Renal cortex interstitium (tissue), 11 donors: ENCODE measurements at regions not wholly inside any gene's neighbourhood (a gene's known extent, or its start where the extent isn't known, plus 50 kb on each side); places are given as distances from the start of the nearest gene placed in this dataset.

Experiments used
- DNase-seq, 11 donors: peaks; one replicate each; pipeline ENCODE4 v3.0.0-alpha.2; 2013; ENCODE audit warnings: low read depth in 9 of 11, low spot score in 4 of 11; ENCODE audit errors: extremely low read depth in 1 of 11

DNA sequence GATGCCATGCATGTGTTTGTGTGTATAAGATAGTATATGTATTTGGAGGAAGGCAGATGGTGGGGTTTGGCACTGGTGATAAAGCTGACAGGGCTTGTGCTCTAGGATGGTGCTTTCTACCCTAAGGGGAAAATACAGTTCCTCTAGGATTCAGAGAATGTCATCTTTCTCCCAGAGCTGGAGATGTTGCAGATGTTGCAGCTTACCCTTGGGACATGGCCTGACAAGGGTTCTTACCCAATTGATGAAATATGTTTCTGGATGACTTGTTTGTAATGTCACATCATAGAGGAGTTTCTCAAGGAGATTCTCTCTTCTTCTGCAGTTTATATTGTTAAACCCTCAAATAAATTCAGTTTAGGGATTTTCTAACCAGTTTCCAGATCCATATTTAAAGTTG lies 52.5 kb upstream of the PITX2 start:
- DNase-seq: no peak

DNA sequence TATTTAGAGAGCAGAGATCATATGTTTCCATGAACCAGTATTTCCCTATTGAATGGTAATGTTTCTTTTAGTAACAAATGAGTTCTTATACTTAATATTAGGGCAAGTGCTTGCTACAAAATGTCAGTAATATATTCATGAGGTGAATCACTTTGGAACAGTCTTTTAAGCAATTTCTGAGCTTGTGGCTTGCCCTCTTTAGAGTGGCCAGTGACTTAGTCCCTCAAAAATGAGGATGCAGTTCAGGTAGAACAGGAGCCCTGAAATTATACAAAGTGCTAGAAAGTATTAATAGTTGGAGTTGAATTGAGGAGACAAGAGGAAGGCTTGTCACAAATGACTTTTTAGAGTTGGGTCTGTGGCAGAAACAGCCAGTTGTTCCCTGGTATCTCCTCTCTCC lies 53.4 kb upstream of the PITX2 start:
- no peak for DNase-seq

DNA sequence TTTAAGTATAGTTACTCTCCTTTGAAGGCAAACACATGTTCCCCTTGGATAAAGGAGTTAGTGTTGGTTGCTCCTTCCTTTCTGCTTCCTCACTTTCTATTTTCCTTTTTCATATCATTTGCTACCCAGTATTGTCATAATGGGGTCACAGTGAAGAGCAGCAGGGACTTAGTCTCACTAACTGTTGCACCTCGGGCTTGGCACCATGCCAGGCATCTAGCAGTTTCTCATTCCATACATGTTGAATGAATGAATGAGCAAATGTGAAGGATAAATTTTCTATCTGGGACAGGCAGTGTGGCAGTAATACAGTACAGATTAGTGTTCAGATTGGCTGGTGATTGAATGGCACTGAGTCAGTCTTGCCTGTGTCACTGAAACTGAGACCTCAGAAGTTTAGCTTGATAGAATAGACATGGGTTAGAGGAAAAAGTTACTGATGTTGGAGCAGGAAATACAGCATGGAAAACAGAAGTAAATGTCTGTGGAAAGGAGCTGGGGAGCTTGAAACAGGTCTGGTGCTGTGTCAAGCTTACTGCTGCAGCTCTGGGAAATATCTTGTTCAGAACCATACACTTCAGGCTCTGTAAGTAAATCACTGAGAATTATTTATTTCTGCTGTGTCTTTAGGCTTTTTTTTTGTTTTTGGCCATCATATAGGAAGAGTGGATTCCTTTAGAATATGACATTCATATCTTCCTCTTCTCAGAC lies 55.8 kb upstream of the PITX2 start:
- no peak for DNase-seq

DNA sequence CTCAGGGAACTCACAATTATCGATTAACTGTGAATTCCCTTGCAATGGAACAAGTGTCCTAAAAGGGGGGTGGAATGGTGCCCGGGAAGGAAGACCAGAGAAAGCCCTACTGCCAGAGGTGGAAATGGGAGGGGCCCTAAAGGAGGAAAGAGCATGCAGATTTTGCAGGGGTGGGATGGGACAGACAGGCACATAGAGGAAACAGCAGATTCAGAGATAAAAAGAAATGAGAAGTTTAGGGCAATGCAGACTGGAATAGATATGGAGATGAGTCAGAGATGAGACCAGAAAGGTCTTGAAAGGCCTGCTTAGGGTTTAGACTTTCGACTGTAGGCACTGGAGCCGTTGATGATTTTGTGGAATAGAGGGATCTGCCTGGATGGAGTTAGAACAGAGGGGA lies 57.4 kb upstream of the PITX2 start:
- DNase-seq: no peak

DNA sequence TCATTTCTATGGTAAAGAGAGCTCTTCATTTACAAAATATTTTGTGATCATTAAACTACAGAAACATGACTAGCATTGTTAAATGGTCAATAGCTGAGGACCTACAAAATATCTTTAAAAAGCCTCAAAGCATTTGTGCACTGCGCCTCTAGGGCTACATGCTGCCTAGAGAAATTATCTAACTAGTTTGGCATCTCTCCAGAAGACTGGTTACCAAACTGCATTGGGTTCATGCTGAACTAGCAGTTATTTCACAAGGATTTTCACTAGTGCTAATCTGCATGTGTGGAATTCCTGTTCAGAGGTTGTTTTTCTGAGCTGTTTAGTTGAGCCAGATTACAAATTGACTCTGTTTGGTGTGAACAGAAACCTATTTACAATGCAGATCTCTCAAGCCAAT lies 58.5 kb upstream of the PITX2 start:
- DNase-seq: peak in 1 of 11 donors; percentile 18

DNA sequence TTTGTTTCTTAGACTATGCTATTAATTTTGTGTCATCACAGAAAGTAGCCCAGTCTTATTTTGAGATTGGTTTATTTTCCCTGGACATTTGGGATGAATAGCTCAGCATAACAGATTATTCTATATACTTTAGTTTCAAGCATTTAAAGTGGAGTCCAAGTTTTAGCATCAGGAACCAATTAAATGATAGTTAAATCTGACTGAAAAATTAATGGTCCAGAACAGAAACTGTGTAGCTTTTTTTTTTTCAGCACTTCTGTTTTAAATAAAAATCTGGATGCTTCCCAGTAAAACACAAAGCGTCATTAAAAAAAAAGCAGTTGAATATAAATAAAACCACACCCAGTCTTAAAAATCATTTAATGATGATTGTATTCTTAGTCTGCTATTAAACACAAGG lies 59.4 kb upstream of the PITX2 start:
- DNase-seq: no peak

DNA sequence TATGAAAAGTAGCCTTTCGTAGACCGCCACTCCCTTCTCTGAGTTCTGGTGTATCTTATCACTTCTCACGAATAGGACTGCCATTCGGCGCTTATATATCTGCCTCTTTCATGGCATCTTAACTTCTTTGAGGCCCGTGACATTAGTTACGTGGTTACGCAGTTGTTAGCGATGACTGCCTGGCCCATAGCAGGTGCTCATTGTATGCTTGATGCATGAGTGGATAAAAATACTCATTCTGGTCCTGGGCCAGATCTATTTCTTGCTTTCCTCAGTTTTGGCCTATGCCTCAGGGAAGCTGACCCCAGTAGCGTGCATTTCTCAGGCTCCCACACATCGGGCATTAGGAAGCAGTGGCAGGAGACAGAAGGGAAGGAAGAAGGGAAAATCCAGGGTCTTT lies 60.7 kb upstream of the PITX2 start:
- no peak for DNase-seq

DNA sequence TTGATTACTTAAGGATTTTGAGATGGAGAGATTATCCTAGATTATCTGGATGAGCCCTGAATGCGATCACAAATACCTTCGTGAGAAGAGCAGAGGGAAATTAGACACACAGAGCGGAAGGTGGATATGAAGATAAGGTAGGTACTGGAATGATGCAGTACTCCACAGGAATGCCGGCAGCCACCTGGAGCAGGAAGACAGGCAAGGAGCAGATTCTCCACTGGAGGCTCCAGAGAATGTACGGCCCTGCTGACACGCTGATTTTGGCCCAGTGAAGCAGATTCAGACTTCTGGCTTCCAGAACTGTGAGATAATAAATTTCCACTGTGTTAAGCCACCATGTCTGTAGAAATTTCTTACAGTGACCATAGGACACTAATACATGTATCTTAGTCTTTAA lies 79.4 kb upstream of the PITX2 start:
- no peak for DNase-seq

DNA sequence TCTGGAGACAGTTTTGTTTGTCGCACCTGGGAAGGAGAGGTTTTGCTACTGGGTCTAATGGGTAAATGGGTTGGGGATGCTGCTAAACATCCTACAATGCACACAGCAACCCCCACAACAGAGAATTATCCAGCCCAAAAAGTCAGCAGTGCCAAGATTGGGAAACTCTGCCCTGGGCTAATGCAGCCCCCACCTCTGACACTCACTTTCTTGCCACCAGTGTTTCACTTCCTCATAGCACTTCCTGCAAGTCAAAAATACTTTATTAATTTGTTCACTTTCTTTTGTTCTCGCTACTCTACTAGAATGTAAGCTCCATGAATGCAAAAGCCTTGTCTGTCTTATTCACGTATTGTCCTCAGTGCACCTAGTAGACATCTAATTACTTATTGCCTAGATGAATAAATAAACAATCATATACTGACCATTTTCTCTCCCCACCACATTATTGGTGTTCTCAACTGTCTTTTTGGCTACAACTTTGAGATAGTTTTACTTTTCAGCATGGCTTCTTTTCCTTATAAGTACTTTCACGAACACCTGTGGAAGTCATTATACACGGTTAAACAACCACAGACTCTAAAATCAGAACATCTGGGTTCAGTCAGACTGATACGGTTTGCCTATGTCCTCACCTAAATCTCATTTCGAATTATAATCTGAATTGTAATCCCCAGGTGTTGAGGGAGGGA lies 82.0 kb upstream of the PITX2 start:
- DNase-seq: no peak

DNA sequence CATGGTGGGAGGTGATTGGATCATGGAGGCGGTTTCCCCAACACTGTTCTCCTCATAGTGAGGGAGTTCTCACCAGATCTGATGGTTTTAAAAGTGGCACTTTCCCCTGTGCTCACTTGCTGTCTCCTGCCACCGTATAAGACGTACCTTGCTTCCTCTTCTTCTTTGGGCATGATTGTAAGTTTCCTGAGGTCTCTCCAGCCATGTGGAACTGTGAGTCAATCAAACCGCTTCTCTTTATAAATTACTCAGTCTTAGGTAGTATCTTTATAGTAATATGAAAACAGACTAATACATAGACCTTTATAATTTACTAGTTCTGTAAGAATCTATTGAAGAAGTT lies 82.5 kb upstream of the PITX2 start:
- no peak for DNase-seq

DNA sequence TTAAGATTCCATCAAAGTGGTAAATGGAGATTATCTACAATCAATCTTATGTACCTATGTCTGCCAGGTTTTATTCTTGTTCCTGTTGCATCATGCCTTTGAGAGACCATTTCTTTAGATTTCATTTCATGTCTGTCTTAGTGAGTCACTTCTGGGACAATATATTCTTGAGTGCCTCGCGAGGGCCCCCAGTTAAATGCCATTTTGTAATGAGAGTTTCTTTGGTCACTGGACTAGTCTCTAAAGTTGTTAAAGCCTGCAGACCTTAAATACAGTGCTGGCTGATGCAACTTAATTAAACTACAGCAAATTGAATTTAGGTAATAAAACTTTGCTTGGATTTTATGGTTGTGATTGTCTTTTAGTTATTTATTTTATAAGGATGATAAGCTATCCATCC lies 87.2 kb upstream of the PITX2 start:
- no peak for DNase-seq

DNA sequence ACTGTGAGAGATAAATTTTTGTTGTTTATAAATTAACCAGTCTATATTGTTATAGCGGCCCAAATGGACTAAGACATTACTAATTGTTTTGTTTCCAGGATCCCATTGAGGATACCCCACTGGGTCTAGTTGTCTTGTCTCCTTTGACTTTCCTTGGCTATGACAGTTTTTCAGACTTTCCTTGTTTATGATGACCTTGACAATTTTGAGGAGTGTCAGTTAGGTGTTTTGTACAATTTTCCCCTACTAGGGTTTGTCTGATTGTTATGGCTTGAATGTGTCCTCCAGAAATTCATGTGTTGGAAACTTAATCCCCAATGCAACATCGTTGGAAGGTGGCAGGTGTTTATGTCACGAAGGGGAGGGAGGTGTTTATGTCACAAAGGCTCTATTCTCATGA lies 89.6 kb upstream of the PITX2 start:
- DNase-seq: no peak

DNA sequence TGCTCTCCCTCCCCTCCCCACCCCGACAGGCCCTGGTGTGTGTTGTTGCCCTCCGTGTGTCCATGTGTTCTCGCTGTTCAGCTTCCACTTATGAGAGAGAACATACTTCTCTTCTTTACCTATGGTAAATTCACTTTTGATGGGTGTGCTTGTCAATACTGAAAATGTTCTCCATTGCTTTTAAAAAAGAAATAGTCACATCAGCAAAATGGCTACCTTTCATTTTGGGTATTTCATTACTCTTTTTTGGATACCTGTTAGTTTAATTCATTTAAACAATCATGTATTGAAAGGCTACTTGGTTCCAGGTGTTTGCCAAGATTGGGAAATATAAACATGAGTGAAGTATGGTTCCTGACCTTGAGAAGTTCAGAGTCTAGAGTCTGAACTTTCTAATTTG lies 107.4 kb upstream of the PITX2 start:
- no peak for DNase-seq

DNA sequence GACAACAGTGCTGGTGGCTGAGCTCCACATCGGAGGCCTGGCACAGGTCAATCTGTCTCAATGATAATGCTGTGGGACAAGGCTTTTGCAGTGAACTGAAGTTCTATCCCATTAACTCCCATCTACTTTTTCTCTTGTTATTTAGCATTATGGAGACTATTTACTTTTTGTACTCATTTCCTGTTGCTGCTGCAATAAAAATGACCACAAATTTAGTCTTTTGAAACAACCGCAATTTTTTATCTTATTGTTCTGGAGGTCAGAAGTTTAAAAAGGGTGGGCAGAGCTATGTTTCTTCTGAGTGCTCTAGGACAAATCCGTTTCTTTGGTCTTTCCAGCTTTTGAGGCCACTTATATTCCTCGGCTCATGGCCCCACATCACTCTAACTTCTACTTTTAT lies 111.0 kb upstream of the PITX2 start:
- DNase-seq: no peak

DNA sequence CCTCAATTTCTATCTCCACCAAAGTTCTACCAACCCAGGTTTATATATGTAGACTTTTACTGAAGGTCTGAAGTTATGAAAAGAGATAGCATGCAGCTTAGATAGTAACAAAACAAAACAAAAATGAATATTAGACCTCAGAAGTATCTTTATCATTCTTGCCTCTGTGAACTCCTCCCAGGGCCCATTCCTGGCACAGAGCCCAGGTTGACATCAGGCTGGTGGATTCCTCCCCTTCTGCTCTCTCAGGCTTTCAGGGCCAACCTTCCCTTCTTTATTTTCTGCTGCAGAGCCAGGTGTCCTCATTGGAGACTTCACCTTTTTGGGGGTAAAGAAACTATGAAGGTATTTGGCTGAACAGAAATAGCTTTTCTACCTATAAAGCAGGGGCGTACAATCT lies 112.8 kb upstream of the PITX2 start:
- DNase-seq: no peak

DNA sequence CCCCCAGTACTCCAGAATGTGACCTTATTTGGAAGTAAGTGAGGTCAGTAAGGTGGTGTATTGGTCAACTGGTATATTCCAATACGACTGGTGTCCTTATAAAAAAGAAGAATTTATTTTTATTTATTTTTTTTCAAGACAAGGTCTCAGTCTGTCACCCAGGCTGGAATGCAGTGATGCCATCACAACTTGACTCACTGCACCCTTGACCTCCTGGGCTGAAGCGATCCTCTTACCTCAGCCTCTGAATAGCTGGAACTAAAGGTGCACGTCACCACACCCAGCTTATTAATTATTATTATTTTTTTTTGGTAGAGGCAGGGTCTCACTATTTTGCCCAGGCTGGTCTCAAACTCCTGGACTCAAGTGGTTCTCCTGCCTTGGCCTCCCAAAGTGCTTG lies 115.1 kb upstream of the PITX2 start:
- no peak for DNase-seq

DNA sequence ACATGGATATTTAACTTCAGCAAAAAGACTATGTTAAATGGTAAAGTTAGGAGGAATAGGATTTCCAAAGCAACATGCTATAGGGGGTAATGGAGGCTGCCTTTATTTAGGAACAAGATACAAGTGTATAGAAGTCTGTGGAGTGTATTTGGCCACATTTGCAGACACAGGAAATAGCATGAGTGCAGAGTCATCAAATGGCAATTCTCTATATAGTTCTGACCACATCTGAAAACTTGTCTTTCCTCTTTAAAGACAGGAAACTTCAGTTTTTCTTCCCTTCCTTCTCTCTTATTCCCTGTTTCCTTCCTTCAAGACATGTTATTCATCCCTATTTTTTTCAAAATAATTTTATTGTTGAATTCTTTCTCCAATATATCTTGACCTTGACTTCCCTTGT lies 119.3 kb upstream of the PITX2 start:
- no peak for DNase-seq

DNA sequence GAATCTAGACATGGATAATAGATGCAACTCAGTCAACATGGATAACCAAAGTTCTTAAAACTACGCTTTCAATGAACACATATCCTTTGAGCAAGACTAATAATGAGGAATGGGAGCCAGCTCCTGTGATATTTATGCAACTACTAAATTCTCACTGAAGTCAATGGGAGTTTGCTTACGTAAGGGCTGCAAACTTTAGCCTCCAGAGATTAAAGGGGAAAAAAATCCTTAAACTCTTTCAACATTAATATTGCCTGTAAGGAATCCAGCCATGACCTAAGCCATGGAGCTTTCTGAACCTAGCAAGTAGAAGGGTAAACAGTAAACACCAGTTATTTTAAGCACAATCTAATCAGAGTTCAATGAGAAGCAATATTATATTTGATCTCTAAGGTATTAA lies 125.2 kb upstream of the PITX2 start:
- DNase-seq: no peak

DNA sequence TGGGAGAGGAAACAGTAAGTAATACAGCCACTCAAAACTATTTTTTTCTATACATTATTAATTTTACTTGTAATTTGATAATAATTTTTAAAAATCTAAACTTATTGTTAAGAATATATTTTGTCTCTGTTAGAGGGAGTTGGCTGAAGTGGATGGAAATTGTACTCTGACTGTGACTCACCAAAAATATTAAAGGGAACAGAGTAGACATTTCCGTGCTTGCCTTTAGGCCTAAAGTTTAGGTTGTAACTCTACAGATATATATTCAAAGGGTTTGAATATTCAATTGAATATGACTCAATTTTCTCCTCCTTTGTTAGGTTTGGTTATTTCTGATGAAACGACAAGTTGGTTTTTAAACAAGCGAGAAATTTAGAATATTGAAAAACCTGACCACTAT lies 128.3 kb upstream of the PITX2 start:
- DNase-seq: no peak

DNA sequence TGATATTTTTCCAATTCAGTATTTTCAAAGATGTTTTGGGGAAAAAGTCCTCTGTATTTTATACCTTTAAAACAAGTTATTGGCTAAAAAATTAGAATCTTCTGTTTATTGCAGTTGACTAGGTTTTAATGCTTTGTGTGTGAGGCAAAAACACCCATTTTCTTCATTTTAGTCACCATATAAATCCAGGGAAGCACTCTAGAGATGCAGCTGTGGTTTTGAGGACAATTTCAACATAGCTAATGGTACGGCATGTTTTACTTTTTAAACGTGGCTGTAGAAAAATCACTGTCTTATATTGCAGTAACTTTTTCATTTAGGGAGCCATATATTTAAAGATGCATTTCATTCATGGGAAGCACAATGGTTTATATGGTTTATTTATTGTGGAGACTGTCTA lies 129.1 kb upstream of the PITX2 start:
- no peak for DNase-seq

DNA sequence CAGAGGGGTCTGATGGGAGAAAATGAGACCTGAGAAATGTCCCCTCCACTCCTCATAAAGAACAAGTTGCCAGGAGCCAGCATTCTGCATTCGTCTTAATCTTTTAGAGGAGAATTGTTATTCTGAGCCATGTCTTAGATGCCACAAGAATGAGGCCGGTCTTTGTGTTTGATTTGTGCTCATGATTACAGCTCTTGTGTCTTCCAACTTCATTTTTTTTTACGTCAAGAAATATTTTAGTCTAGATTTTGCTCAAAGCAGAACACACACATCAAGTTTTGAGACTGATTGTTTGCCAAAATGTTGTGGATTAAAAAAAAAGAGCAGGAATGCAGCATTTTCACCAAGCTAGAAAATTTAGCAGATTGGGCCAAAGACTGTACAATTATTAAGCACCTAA lies 130.6 kb upstream of the PITX2 start:
- DNase-seq: no peak
